Hepatocyte (in vitro differentiated cells): ENCODE measurements at regions not wholly inside any gene's neighbourhood (a gene's known extent, or its start where the extent isn't known, plus 50 kb on each side); places are given as distances from the start of the nearest gene placed in this dataset.
A peak's percentile ranks its signal among the peaks of the same experiment; 100 is the strongest.
"Not testable (repeated sequence)": the region's sequence is repeated elsewhere in the genome, so short reads cannot be mapped to it uniquely, and the experiment has no call there.

Experiments
- DNase-seq: peaks from one replicate; pipeline ENCODE4 v3.0.0-alpha.2; 2016; ENCODE audit warnings: low spot score
- H2AFZ ChIP-seq: fragments of 200-600 bp; sonication (generic); 2 replicates; pipeline ENCODE4 v1.6.0; 2016; ENCODE audit warnings: antibody characterized with exemption, mild to moderate bottlenecking
- H3K27ac ChIP-seq: fragments of 200-600 bp; sonication (generic); 2 replicates; pipeline ENCODE4 v1.5.1; 2016; ENCODE audit warnings: mild to moderate bottlenecking
- H3K27me3 ChIP-seq: fragments of 200-600 bp; sonication (generic); 2 replicates; pipeline ENCODE4 v1.6.1; 2016
- H3K36me3 ChIP-seq: fragments of 200-600 bp; sonication (generic); replicated peaks from 2 replicates; pipeline ENCODE4 v1.5.1; 2016; ENCODE audit warnings: low read depth; ENCODE audit not compliant: insufficient read depth
- H3K4me1 ChIP-seq: fragments of 200-600 bp; sonication (generic); 2 replicates; pipeline ENCODE4 v1.5.1; 2016; ENCODE audit warnings: mild to moderate bottlenecking, moderate library complexity; ENCODE audit not compliant: insufficient read depth
- H3K4me2 ChIP-seq: fragments of 200-600 bp; sonication (generic); 2 replicates; pipeline ENCODE4 v1.6.0; 2016
- H3K4me3 ChIP-seq: fragments of 200-600 bp; sonication (generic); 2 replicates; pipeline ENCODE4 v1.5.1; 2016; ENCODE audit warnings: mild to moderate bottlenecking
- H3K79me2 ChIP-seq: fragments of 200-600 bp; sonication (generic); 2 replicates; pipeline ENCODE4 v1.6.0; 2017; ENCODE audit warnings: mild to moderate bottlenecking
- H3K9me2 ChIP-seq: fragments of 200-600 bp; sonication (generic); replicated peaks from 2 replicates; pipeline ENCODE4 v1.6.0; 2017; ENCODE audit warnings: mild to moderate bottlenecking; ENCODE audit not compliant: insufficient read depth
- H3K9me3 ChIP-seq: fragments of 200-600 bp; sonication (generic); 2 replicates; pipeline ENCODE4 v1.5.1; 2016; ENCODE audit warnings: low read depth, mild to moderate bottlenecking
- H4K20me1 ChIP-seq: fragments of 200-600 bp; sonication (generic); 2 replicates; pipeline ENCODE4 v1.6.0; 2016; ENCODE audit warnings: mild to moderate bottlenecking; ENCODE audit not compliant: insufficient read depth, poor library complexity, severe bottlenecking
- CTCF ChIP-seq: fragments of 200-600 bp; sonication (generic); IDR thresholded peaks from 2 replicates; pipeline ENCODE4 v1.5.1; 2016; ENCODE audit warnings: antibody characterized with exemption, mild to moderate bottlenecking; ENCODE audit not compliant: poor library complexity
- EZH2 ChIP-seq: fragments of 200-600 bp; sonication (generic); IDR thresholded peaks from 2 replicates; pipeline ENCODE4 v1.6.1; 2016; ENCODE audit warnings: antibody characterized with exemption, mild to moderate bottlenecking, borderline replicate concordance
- EZH2phosphoT487 ChIP-seq: fragments of 200-600 bp; sonication (generic); IDR thresholded peaks from one replicate; pipeline ENCODE4 v1.6.1; 2018; ENCODE audit warnings: antibody characterized with exemption, mild to moderate bottlenecking, low read depth, moderate library complexity; ENCODE audit not compliant: unreplicated experiment, severe bottlenecking
- WGBS: methylation state at CpG from one replicate; pipeline ENCODE4 v1.1.6; 2016; ENCODE audit warnings: low lambda C conversion rate; ENCODE audit errors: missing lambda C conversion rate; 5-methylcytosine and 5-hydroxymethylcytosine counted together

- H3K27ac ChIP-seq = peak overlapping the region; percentile 24
- no peaks in the 10 kb centered on the region for H3K36me3 ChIP-seq
- TF ChIP-seq EZH2 (no peak), EZH2phosphoT487 (no peak), CTCF (no peak)
- H3K9me3 ChIP-seq = no peaks in the 10 kb centered on the region
- no peak for DNase-seq
- 87% methylated on average over 13 of the region's 13 CpGs for WGBS
- H3K4me1 ChIP-seq = peaks cover 4% of the 10 kb centered on the region
- H3K9me2 ChIP-seq = no peaks in the 10 kb centered on the region
- no peaks in the 10 kb centered on the region for H4K20me1 ChIP-seq
- H3K4me3 ChIP-seq = no peak overlapping the region
- H2AFZ ChIP-seq = no peak overlapping the region
- no peak overlapping the region for H3K4me2 ChIP-seq
- H3K79me2 ChIP-seq = no peaks in the 10 kb centered on the region
- H3K27me3 ChIP-seq = no peaks in the 10 kb centered on the region
These were observed 128.4 kb upstream of the IER5L start for GRCh38 chr9:129306318-129306973.

- TF ChIP-seq CTCF = no peak
- TF ChIP-seq EZH2 = no peak
- no peak for TF ChIP-seq EZH2phosphoT487
- H3K36me3 ChIP-seq = no peaks in the 10 kb centered on the region
- H3K27me3 ChIP-seq = no peaks in the 10 kb centered on the region
- H3K4me2 ChIP-seq = no peak overlapping the region
- 68% methylated on average over 8 of the region's 8 CpGs for WGBS
- H3K9me2 ChIP-seq = no peaks in the 10 kb centered on the region
- no peaks in the 10 kb centered on the region for H4K20me1 ChIP-seq
- H3K9me3 ChIP-seq = no peaks in the 10 kb centered on the region
- H3K79me2 ChIP-seq = no peaks in the 10 kb centered on the region
- no peak overlapping the region for H2AFZ ChIP-seq
- H3K27ac ChIP-seq = no peak overlapping the region
- H3K4me3 ChIP-seq = no peak overlapping the region
- H3K4me1 ChIP-seq = peaks cover 4% of the 10 kb centered on the region
- no peak for DNase-seq
These were observed 127.2 kb upstream of the IER5L start for GRCh38 chr9:129305246-129305645.

GRCh38 chr9:129301941-129302340, 123.9 kb upstream of the IER5L start:
- Histone ChIP-seq H3K9me2 (no peaks in the 10 kb centered on the region), H3K27ac (no peak overlapping the region), H3K4me1 (peaks cover 4% of the 10 kb centered on the region), H4K20me1 (no peaks in the 10 kb centered on the region), H3K9me3 (no peaks in the 10 kb centered on the region), H3K79me2 (no peaks in the 10 kb centered on the region), H3K27me3 (no peaks in the 10 kb centered on the region), H3K4me3 (no peak overlapping the region), H3K36me3 (no peaks in the 10 kb centered on the region), H2AFZ (no peak overlapping the region), H3K4me2 (no peak overlapping the region)
- no peak for DNase-seq
- TF ChIP-seq CTCF (no peak), EZH2 (no peak), EZH2phosphoT487 (no peak)
- 88% methylated on average over 4 of the region's 4 CpGs for WGBS

DNA sequence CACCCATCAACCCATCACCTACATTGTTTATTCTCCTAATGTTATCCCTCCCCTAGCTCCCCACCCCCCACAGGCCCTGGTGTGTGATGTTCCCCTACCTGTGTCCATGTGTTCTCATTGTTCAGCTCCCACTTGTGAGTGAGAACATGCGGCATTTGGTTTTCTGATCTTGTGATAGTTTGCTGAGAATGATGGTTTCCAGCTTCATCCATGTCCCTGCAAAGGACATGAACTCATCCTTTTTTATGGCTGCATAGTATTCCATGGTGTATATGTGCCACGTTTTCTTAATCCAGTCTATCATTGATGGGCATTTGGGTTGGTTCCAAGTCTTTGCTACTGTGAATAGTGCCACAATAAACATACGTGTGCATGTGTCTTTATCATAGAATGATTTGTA, 118.1 kb upstream of the IER5L start:
- not testable (repeated sequence) for DNase-seq, H3K27me3 ChIP-seq, H2AFZ ChIP-seq, H3K9me3 ChIP-seq, H3K4me2 ChIP-seq, H3K36me3 ChIP-seq, H3K4me1 ChIP-seq, H3K27ac ChIP-seq, H3K79me2 ChIP-seq, H3K9me2 ChIP-seq, H4K20me1 ChIP-seq, H3K4me3 ChIP-seq
- WGBS = 74% methylated on average over 3 of the region's 3 CpGs
